ENCODE measurements at regions not wholly inside any gene's neighbourhood (a gene's known extent, or its start where the extent isn't known, plus 50 kb on each side); places are given as distances from the start of the nearest gene placed in this dataset.
A peak's percentile ranks its signal among the peaks of the same experiment; 100 is the strongest.
"Not testable (repeated sequence)": the region's sequence is repeated elsewhere in the genome, so short reads cannot be mapped to it uniquely, and the experiment has no call there.

GRCh38 chr9:42371417-42371816 lies 188.0 kb downstream of the SPATA31A6 start:
- not testable (repeated sequence) for H2BK12ac ChIP-seq (ENCODE audit: low read length); H3K4me3 ChIP-seq (ENCODE audit: low read length in 2 of 2); H2AFZ ChIP-seq (ENCODE audit: low read length); H3K79me1 ChIP-seq (ENCODE audit: low read depth, low read length); H4K91ac ChIP-seq (ENCODE audit: low read depth, low read length, poor library complexity); H4K8ac ChIP-seq (ENCODE audit: low read depth, low read length); H3K36me3 ChIP-seq (replicated peaks in 1 of 2; ENCODE audit: control insufficient read depth in 2 of 2, insufficient read depth in 2 of 2, low read length in 2 of 2); H3K27ac ChIP-seq (replicated peaks; ENCODE audit: low read length); H3K4ac ChIP-seq (ENCODE audit: low read length); H3K9ac ChIP-seq (ENCODE audit: low read depth, low read length, poor library complexity); H2BK120ac ChIP-seq (ENCODE audit: low read depth, low read length); H2BK15ac ChIP-seq (ENCODE audit: low read length); H3K14ac ChIP-seq (ENCODE audit: low read length); H2AK5ac ChIP-seq (ENCODE audit: low read depth, low read length); DNase-seq (ENCODE audit: low spot score); H3K4me1 ChIP-seq (ENCODE audit: control insufficient read depth in 2 of 2, insufficient read depth in 1 of 2, low read depth in 1 of 2, low read length in 2 of 2); H2BK5ac ChIP-seq (ENCODE audit: low read length); H3K27me3 ChIP-seq (ENCODE audit: control insufficient read depth in 3 of 3, insufficient read depth in 3 of 3, low read depth in 1 of 3, low read length in 3 of 3); H3K18ac ChIP-seq (ENCODE audit: low read length); H3K23ac ChIP-seq (ENCODE audit: low read depth, low read length, poor library complexity); H3K9me3 ChIP-seq (replicated peaks in 1 of 2; ENCODE audit: control insufficient read depth in 2 of 2, insufficient read depth in 1 of 2, low read depth in 1 of 2, low read length in 2 of 2); H3K4me2 ChIP-seq (ENCODE audit: insufficient read depth, low read length, poor library complexity, severe bottlenecking)
- no CpG with 5 or more reads among the region's 1 CpG for WGBS, 2 donors (ENCODE audit: extremely low coverage in 2 of 2, insufficient read length in 2 of 2, insufficient replicate concordance in 1 of 2)

GRCh38 chr9:42377530-42378417 lies 194.3 kb downstream of the SPATA31A6 start:
- not testable (repeated sequence) for H2BK5ac ChIP-seq (ENCODE audit: low read length); H3K4ac ChIP-seq (ENCODE audit: low read length); DNase-seq (ENCODE audit: low spot score); H3K4me2 ChIP-seq (ENCODE audit: insufficient read depth, low read length, poor library complexity, severe bottlenecking); H2BK15ac ChIP-seq (ENCODE audit: low read length); H4K91ac ChIP-seq (ENCODE audit: low read depth, low read length, poor library complexity); H3K27ac ChIP-seq (replicated peaks; ENCODE audit: low read length); H2BK12ac ChIP-seq (ENCODE audit: low read length); H3K23ac ChIP-seq (ENCODE audit: low read depth, low read length, poor library complexity); H3K4me3 ChIP-seq (ENCODE audit: low read length in 2 of 2); H3K9ac ChIP-seq (ENCODE audit: low read depth, low read length, poor library complexity); H3K79me1 ChIP-seq (ENCODE audit: low read depth, low read length); H4K8ac ChIP-seq (ENCODE audit: low read depth, low read length); H3K4me1 ChIP-seq (ENCODE audit: control insufficient read depth in 2 of 2, insufficient read depth in 1 of 2, low read depth in 1 of 2, low read length in 2 of 2); H3K18ac ChIP-seq (ENCODE audit: low read length); H3K27me3 ChIP-seq (ENCODE audit: control insufficient read depth in 3 of 3, insufficient read depth in 3 of 3, low read depth in 1 of 3, low read length in 3 of 3); H2AK5ac ChIP-seq (ENCODE audit: low read depth, low read length); H3K14ac ChIP-seq (ENCODE audit: low read length); H2BK120ac ChIP-seq (ENCODE audit: low read depth, low read length); H3K9me3 ChIP-seq (replicated peaks in 1 of 2; ENCODE audit: control insufficient read depth in 2 of 2, insufficient read depth in 1 of 2, low read depth in 1 of 2, low read length in 2 of 2); H3K36me3 ChIP-seq (replicated peaks in 1 of 2; ENCODE audit: control insufficient read depth in 2 of 2, insufficient read depth in 2 of 2, low read length in 2 of 2)
- H2AFZ ChIP-seq (ENCODE audit: low read length): peak overlapping the region; percentile 38
- no CpG with 5 or more reads among the region's 23 CpGs for WGBS, 2 donors (ENCODE audit: extremely low coverage in 2 of 2, insufficient read length in 2 of 2, insufficient replicate concordance in 1 of 2)

- Histone ChIP-seq H3K4me1 (ENCODE audit: control insufficient read depth in 2 of 2, insufficient read depth in 1 of 2, low read depth in 1 of 2, low read length in 2 of 2) (no peaks in the 10 kb centered on the region), H3K9ac (ENCODE audit: low read depth, low read length, poor library complexity) (no peak overlapping the region), H3K27ac (replicated peaks; ENCODE audit: low read length) (no peak overlapping the region), H2BK12ac (ENCODE audit: low read length) (no peak overlapping the region), H3K36me3 (replicated peaks in 1 of 2; ENCODE audit: control insufficient read depth in 2 of 2, insufficient read depth in 2 of 2, low read length in 2 of 2) (no peaks in the 10 kb centered on the region), H3K4ac (ENCODE audit: low read length) (no peak overlapping the region), H2BK15ac (ENCODE audit: low read length) (no peak overlapping the region), H4K91ac (ENCODE audit: low read depth, low read length, poor library complexity) (no peak overlapping the region), H3K18ac (ENCODE audit: low read length) (no peak overlapping the region), H2BK5ac (ENCODE audit: low read length) (no peak overlapping the region), H4K8ac (ENCODE audit: low read depth, low read length) (no peak overlapping the region), H3K79me1 (ENCODE audit: low read depth, low read length) (no peaks in the 10 kb centered on the region), H3K23ac (ENCODE audit: low read depth, low read length, poor library complexity) (no peak overlapping the region), H3K14ac (ENCODE audit: low read length) (no peak overlapping the region), H3K4me3 (ENCODE audit: low read length in 2 of 2) (no peak overlapping the region), H3K27me3 (ENCODE audit: control insufficient read depth in 3 of 3, insufficient read depth in 3 of 3, low read depth in 1 of 3, low read length in 3 of 3) (no peaks in the 10 kb centered on the region), H3K4me2 (ENCODE audit: insufficient read depth, low read length, poor library complexity, severe bottlenecking) (no peak overlapping the region), H2BK120ac (ENCODE audit: low read depth, low read length) (no peak overlapping the region), H2AFZ (ENCODE audit: low read length) (no peak overlapping the region), H2AK5ac (ENCODE audit: low read depth, low read length) (no peak overlapping the region), H3K9me3 (replicated peaks in 1 of 2; ENCODE audit: control insufficient read depth in 2 of 2, insufficient read depth in 1 of 2, low read depth in 1 of 2, low read length in 2 of 2) (peaks cover 0 to 10% of the 10 kb centered on the region in 2 donors)
- no peak for DNase-seq (ENCODE audit: low spot score)
- WGBS, 2 donors (ENCODE audit: extremely low coverage in 2 of 2, insufficient read length in 2 of 2, insufficient replicate concordance in 1 of 2): no CpG with 5 or more reads among the region's 2 CpGs
Measured at GRCh38 chr9:42378418-42378815, 195.0 kb downstream of the SPATA31A6 start.

GRCh38 chr9:42379602-42380001 lies 196.1 kb downstream of the SPATA31A6 start:
- H3K4me2 ChIP-seq (ENCODE audit: insufficient read depth, low read length, poor library complexity, severe bottlenecking); H4K91ac ChIP-seq (ENCODE audit: low read depth, low read length, poor library complexity); H3K27ac ChIP-seq (replicated peaks; ENCODE audit: low read length); DNase-seq (ENCODE audit: low spot score); H3K27me3 ChIP-seq (ENCODE audit: control insufficient read depth in 3 of 3, insufficient read depth in 3 of 3, low read depth in 1 of 3, low read length in 3 of 3); H4K8ac ChIP-seq (ENCODE audit: low read depth, low read length); H2BK5ac ChIP-seq (ENCODE audit: low read length); H3K36me3 ChIP-seq (replicated peaks in 1 of 2; ENCODE audit: control insufficient read depth in 2 of 2, insufficient read depth in 2 of 2, low read length in 2 of 2); H3K4me1 ChIP-seq (ENCODE audit: control insufficient read depth in 2 of 2, insufficient read depth in 1 of 2, low read depth in 1 of 2, low read length in 2 of 2); H2BK120ac ChIP-seq (ENCODE audit: low read depth, low read length); H3K9ac ChIP-seq (ENCODE audit: low read depth, low read length, poor library complexity); H2BK15ac ChIP-seq (ENCODE audit: low read length); H3K9me3 ChIP-seq (replicated peaks in 1 of 2; ENCODE audit: control insufficient read depth in 2 of 2, insufficient read depth in 1 of 2, low read depth in 1 of 2, low read length in 2 of 2); H2BK12ac ChIP-seq (ENCODE audit: low read length); H2AK5ac ChIP-seq (ENCODE audit: low read depth, low read length); H3K23ac ChIP-seq (ENCODE audit: low read depth, low read length, poor library complexity); H3K79me1 ChIP-seq (ENCODE audit: low read depth, low read length); H3K14ac ChIP-seq (ENCODE audit: low read length); H3K4ac ChIP-seq (ENCODE audit: low read length); H3K18ac ChIP-seq (ENCODE audit: low read length); H3K4me3 ChIP-seq (ENCODE audit: low read length in 2 of 2); H2AFZ ChIP-seq (ENCODE audit: low read length): not testable (repeated sequence)
- WGBS, 2 donors (ENCODE audit: extremely low coverage in 2 of 2, insufficient read length in 2 of 2, insufficient replicate concordance in 1 of 2): no CpG with 5 or more reads among the region's 1 CpG

Measured in neuronal stem cell (in vitro differentiated cells).